GM19351 (cell line): ENCODE measurements at regions not wholly inside any gene's neighbourhood (a gene's known extent, or its start where the extent isn't known, plus 50 kb on each side); places are given as distances from the start of the nearest gene placed in this dataset.

ENCODE experiments used
- ATAC-seq: cut with Tn5 transposase; IDR thresholded peaks from one replicate; pipeline ENCODE4 v1.9.1; 2021; ENCODE audit warnings: mild to moderate bottlenecking, moderate library complexity; ENCODE audit not compliant: unreplicated experiment

DNA sequence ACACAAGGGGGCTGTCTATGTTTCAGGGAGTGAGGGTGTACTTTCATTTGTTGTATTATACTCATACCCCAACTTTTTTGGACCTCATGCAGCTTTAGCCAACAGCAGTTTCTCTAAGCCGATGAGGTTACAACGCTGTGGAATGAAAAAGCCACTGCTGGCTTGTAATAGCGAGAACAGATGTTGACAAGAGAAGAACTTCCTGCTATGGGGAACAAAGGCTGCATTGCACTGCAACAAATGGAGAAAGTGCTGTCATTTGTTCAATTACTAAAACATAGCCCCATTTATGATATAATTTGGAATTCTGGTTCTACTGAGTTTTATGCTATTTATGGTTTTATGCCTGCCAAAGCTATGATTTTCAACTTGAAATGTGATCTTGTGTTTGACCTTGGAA lies 104.2 kb upstream of the TMEM72 start:
- no peak for ATAC-seq

DNA sequence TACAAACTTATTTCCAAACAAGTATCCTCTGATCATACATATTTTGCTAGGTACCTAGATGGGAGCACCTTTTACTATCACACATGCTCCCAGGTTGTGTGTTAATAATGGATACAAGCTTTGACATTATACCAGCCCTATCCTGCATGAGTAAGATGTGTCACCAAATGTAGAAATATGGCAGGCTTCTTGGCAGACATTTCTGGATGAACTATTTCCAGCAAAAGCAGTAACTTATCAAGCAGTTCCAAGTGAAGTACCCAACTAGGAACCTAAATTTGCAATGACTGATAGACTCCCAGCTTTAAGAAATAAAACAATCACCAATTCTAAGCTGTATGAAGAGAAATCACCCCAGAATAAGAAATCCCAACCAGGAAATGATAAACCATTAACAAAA lies 103.7 kb upstream of the TMEM72 start:
- no peak for ATAC-seq

DNA sequence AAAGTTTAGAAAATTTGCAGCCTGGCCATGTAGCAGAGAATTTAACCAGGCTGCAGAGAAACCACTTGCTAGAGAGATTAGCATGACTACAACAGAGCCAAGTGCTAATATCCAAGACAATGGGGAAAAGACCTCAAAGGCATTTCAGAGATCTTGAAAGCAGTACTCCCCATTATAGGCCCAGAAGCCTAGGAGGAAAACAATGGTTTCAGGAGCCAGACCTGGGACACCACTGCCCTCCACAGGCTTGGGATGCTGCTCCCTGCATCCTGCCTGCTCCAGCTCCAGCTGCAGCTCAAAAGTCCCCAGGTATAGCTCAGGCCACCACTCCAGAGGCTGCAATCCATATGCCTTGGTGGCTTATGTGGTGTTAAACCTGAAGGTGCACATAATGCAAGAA lies 101.5 kb upstream of the TMEM72 start:
- no peak for ATAC-seq

DNA sequence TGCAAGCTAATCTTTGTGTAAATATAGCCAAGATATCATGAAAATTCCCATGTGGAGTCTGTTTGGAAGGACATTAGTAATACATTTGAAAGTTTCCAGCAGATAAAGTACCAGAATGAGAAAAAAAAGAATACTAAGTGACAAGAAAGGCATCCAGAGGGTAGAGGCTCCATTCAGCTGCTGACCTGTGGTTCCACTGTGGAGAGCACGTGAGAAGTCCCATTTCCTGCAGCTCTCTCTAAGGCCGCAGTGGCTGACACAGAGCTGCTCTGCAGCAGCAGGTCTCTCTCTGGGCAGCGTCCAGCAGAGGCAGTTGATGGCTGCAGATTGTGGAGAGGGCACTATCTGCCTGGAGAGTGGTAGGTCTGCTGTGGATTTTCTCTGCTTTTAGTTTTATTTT lies 100.1 kb upstream of the TMEM72 start:
- ATAC-seq: no peak

DNA sequence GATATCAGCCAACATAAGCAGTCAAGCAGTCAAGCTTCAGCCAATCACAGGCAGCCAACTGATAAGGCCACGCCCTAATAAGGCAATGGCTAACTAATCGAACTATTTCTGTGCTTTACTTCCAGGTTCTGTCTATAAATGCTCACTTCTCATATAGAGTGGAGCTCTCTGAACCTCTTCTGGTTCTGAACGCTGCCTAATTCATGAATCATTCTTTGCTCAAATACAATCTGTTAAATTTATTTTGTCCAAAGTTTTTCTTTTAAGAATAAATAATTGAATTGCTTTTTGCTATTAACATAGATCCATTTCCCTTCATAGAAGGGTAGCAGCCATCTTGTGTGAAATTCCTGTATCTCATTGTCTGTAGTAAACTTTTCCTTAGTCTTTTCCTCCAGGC lies 97.9 kb upstream of the TMEM72 start:
- ATAC-seq: no peak

DNA sequence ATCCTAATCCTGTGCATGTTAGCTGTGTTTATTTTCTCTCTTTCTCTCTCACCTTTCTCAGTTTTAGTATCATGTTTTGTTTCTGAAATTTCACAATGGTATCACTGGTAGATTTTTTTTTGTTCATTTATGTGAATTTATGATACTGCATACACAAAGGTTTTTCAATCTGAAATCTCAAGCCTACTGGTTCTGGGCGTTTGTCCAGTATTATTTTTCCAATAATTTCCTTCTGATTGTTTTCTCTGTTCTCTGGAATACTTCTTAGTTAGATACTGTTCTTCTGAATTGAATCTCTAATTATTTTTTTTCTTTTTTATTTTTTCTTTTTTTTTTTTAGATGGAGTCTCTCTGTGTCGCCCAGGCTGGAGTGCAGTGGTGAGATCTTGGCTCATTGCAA lies 96.2 kb upstream of the TMEM72 start:
- no peak for ATAC-seq

DNA sequence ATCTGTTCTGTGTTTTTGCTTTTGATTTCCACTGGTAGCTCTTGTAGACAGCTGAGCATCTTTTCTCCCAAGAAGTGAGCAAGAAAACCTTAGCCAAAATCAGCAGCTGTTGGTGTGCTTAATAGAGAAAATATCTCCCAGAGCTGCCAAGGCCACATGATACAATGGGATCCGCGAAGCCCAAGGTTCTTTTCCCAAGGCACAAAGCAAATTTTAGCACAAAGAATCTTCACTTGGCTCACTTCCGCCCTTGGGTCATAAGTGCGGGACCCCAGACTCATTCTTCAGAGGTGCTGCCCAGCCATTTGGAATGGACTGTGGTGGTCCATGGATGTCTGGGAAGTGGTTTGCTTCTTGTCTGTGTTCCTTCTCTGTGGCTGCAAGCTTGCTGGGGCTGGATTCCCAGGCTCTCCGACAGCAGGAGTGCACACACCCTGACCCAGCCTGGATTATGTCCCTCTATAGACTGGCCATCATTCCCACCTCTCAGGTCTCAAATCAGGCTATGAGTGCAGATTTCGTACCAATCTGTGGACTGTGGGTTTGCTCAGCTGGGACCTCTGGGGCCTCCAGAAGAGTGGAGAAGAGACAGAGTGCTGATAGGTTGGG lies 93.0 kb upstream of the TMEM72 start:
- ATAC-seq: no peak

DNA sequence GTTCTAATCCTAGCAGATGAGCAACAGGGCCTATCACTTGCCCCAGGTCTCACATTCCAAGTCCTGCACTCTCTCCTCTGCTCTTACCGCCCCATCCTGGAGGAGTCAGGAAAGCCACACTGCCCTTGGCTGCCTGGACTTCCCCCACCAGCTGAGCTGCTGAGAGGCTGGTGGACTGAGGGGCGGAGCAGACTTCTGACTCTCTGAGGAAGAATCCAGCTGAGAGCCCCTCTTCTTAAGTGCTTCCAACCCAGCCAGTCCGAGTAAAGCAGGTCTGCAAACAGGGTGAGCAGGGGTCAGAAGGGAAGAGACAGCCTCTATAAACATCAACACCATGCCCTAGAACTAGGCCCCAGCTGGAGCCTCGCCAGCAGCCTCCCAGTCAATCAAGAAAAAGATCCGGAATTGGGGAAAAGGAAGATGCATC lies 92.4 kb upstream of the TMEM72 start:
- ATAC-seq: no peak

DNA sequence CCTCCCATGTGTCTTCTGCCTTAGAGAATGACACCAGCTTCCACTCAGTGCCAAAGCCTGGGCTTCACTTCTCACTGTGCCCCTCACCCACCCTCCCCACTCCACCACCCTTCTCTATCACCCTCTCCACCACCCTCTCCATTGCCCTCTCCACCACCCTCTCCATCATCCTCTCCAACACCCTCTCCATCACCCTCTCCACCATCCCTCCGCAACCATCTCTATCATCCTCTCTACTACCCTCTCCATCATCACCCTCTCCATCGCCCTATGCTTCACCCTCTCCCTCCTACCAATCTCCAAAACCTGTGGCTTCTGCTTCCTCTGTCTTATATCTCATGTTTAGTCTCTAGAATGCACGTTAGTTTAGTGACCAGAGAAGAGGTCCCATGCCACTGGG lies 91.0 kb upstream of the TMEM72 start:
- no peak for ATAC-seq

DNA sequence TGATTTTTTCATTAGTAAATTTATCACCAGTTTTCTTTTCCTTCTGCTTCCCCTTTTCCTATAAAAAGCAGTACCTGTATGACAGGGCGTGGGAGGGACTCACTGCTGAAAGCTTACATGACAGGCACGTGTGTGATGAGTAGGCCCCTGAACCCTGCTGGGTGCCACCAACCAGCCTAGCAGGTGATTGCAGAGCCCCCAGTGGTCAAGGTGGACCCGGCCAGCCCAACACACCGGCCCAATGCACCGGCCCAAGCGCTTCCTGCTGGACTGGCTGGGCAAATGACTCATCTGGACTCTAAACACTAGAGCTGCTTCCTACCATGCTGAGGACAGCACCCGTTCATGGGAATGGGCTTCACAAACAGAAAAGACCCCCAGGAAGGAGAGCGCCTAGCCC lies 89.8 kb upstream of the TMEM72 start:
- no peak for ATAC-seq

DNA sequence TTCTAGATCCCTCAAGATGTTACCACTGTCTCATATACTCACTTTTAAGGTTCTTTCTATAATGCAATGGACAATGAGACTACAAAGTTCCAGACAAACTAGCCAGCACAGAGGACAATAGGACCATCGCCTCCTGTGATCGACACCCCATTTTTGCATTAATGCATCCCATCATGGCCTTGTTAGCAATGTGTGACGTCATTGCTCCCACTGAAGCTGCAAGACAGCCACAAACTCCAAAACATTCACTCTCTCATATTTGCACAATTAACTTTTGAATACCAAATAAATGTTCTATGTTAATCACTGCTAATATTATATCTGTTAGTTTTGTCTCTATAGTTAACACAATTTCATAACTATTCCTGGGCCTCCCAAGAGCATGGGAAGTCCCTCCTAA lies 88.8 kb upstream of the TMEM72 start:
- ATAC-seq: no peak

DNA sequence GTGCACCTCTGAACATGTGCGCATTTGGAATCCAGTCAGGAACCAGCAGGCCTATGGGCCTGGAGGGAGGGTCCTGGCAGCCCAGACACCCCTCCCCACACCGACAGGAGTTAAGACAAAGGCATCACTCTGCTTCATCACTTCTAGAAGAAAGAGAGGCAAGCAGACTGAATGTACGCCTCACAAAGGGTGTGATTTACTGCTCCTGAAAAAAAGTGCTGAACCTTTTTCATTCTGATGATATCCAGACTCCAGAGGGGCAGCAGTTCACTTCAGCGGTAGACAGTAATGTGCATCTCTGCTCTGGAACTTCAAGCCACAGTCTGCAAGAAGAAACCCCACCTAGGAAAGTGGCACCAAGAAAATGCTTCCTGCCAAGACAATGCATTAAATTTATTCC lies 88.2 kb upstream of the TMEM72 start:
- no peak for ATAC-seq

DNA sequence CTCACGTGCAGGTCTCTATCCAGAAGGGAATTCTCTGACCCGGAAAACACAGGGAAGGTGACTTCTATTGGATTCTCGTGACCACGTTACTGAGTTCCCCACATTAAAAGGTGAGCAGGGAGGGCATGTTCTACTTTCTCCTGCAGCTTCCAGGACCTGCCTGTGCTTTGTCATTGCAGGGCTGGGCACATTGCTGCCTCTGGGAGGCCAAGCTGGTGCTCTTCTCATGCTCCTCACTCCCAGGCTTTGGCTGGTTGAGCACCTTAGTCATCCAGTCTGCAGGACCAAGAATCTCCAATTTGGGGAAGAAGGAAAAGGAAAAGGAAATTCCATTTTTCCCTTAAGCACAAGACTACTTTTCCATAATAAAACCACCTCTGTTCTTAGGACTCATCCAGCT lies 86.5 kb upstream of the TMEM72 start:
- ATAC-seq: no peak

DNA sequence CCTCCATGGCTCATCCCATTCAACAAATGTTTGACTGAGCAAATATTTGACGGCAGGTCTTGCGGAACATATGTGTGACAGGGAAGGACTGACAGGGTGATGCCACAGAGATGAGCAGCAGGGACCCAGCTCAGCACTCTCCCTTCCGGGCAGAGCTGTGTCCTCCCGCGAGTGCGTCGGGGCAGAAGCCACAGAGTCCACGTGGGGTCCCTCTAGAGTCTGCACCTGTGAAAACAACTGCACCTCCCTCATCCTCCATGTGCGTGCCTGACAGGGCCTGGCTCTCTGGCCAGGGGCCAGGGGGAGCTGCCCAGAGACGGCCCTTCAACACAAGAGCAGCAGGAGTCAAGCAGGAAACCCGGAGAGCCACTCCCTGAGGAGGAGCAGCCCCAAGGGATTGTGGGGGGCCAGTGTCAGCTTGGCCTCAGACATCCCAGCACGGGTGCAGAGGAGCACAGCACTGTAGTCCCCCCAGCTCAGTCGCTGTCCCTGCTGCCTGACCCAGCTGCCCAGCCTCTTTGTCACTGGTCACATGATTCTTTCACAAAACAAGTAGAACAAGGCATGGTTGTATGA lies 83.6 kb upstream of the TMEM72 start:
- no peak for ATAC-seq

DNA sequence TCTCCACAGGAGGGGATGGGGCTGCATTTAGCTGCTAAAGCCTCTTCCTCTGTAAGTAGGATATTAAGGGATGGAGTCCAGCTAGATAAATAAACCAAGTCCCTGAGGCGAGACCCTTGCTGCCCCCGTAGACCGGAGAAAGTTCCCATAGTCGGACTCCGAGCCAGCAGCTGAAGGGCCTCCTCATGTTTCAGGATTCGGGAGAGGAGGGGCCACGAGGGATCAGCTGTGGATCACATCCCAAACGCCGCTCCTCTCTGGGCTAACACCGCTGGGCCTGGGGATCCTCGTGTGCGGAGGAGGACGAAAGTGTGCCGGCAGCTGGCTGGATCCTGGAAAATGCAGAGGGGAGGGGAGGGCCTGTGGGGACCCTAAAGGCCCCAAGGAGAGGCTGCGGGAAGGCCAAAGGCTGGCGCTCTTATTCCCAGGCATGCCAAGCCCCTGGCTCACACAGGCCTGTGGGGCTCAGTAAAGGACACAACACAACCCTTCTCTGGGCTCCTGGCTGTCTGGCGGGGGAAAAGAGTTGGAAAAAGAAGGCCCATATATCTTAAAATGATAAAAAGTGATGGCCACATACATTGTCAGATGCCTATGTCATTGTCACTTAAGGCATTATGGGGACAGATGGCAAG lies 82.5 kb upstream of the TMEM72 start:
- ATAC-seq: no peak

DNA sequence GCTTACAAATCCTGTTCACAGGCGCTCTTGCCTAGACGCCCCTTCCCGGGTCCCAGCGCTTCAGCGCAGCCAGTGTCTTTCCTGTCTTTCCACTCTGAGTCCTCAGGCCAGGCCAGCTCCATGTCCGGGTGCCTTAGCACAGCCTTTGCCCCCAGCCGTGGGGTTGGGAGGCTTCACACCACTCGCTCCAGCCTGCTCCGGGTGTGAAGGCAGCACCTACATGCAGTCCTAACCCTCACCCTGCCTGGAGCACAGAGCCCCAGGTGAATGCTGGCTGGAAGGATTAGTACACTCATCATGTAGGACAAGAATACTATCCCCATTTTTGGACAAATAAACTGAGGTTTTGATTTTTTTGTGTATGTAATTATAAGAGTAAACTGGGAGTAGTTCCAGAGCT lies 81.7 kb upstream of the TMEM72 start:
- no peak for ATAC-seq

DNA sequence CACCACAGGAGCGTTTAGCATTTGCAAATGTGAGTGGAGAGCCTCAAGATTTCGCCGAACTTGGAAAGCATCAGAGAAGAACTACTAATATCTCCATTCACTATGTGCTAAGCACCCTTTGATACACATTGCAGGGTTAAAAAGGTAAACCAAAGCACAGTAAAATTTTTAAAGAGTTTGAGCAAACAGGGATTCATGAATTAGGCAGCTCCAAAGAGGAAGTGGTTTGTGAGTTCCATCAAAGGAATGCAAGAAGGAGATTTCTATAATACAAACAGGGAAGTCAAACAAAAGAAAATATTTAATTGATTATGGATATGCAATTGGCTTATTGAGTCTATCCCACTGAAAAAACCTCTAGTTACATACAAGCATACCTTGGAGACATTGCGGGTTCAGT lies 81.1 kb upstream of the TMEM72 start:
- ATAC-seq: no peak

DNA sequence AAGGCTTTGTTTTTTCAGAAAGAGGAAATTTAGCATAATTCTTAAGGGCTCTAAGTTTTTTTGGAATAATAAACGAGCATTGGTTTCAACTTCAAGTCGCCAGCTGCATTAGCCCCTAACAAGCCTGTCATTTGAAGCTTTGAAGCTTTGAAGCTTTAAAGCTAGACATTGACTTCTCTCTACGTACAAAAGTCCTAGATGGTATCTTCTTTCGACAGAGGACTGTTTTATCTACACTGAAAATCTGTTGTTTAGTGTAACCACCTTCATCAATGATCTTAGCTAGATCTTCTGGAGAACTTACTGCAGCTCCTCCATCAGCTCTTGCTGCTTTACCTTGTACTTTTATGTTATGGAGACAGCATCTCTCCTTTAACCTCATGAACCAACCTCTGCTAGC lies 79.6 kb upstream of the TMEM72 start:
- no peak for ATAC-seq

DNA sequence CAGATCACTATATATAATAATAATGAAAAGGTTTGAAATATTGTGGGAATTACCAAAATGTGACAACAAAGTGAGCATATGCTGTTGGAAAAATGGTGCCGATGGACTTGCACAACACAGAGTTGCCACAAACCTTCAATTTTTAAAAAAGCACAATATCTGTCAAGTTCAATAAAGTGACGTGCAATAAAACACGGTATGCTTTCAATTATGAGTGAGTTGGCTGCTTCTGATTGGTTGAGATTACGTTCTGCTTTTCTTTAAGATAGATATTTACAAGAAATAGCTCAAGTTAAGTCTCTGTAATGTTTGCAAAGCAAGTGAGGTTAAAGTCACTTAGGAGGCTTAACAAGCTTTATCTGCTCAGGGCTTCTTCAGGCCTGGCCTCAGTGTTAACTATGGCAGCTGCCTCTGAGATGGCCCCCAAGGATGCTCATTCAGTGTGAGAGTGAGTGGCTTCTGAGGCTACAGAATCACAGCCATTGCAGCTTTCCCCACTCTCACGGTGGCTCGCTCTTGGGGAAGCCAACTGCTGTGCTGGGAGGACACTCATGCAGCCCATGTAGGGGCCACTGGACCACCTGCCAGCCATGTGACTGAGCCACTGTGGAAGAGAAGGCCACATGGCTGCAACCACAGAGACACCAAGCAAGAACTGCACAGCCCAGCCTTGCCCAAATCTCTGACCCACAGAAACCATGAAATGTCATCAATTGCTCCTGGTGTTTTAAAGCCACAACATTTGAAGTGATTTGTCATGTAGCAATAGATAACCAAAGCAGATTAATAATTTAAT lies 78.3 kb upstream of the TMEM72 start:
- no peak for ATAC-seq

DNA sequence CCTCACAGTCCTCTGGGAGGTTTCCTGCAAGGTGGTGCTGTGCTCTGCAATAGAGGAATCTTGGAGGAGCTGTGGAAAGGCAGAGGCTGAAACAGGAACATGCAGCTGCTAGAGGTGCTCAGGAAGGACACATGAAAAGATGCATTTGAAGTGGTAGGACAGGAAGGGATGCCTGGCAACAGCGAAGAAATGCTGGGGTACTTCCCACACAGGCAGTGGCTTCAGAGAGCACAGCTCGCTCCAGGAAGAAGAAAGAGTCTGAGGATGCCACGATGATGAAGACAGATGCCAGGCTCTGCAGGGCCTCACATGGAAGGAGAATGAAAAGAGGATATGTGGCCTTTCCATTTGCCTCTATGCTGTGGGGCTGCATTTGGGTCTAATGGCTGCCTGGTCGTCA lies 77.0 kb upstream of the TMEM72 start:
- ATAC-seq: no peak

DNA sequence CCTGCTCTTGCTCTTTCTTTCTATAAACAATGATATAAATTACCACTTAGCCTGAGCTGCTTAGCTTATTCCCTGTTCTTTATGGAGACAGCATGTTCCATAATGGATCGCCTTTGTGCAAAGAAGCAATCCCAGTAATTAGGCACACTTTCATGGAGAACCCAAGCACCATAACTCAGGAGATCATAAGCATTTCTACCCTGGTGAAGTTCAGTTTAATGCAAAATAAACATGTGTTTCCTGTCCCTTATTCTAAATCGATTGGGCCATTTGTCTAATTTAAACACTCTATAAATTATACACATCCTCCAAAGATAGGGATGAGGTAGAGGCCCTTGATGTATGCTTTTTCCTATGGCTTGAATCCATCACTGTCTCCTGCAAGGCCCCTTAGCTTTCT lies 75.8 kb upstream of the TMEM72 start:
- ATAC-seq: no peak

DNA sequence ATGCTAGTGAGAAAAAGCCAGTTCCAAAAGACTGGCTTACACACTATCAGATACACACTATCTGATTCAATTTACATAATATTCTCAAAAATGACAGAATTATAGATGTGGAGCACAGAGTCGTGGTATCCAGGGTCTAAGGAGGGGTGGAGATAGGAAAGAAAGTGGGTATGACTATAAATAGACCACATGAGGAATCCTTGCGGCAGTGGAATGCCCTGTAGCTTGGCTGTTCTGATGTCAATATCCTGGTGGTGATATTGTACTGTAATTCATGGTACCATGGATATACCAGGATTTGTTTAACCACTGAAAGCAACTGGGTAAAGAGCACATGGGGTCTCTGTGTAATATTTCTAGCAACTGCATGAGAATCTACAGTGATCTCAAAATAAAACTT lies 67.7 kb upstream of the TMEM72 start:
- ATAC-seq: no peak
